ENCODE measurements at regions not wholly inside any gene's neighbourhood (a gene's known extent, or its start where the extent isn't known, plus 50 kb on each side); places are given as distances from the start of the nearest gene placed in this dataset.
"Not testable (repeated sequence)": the region's sequence is repeated elsewhere in the genome, so short reads cannot be mapped to it uniquely, and the experiment has no call there.

- DNase-seq (ENCODE audit: low read depth): no peak
Observed at GRCh38 chr11:122604621-122605020, 50.9 kb upstream of the UBASH3B start.

GRCh38 chr11:122601141-122602125 lies 54.1 kb upstream of the UBASH3B start:
- DNase-seq (ENCODE audit: low read depth): peak; percentile 35

GRCh38 chr11:122600290-122600689 lies 55.2 kb upstream of the UBASH3B start:
- no peak for DNase-seq (ENCODE audit: low read depth)

GRCh38 chr11:122599434-122599833 lies 56.1 kb upstream of the UBASH3B start:
- no peak for DNase-seq (ENCODE audit: low read depth)

GRCh38 chr11:122598971-122599370 lies 56.6 kb upstream of the UBASH3B start:
- DNase-seq (ENCODE audit: low read depth): no peak

- DNase-seq (ENCODE audit: low read depth): no peak
Observed at GRCh38 chr11:122597511-122597910, 58.0 kb upstream of the UBASH3B start.

- no peak for DNase-seq (ENCODE audit: low read depth)
Observed at GRCh38 chr11:122594986-122595645, 60.4 kb upstream of the UBASH3B start.

GRCh38 chr11:122593473-122594420 lies 61.8 kb upstream of the UBASH3B start:
- DNase-seq (ENCODE audit: low read depth): no peak

GRCh38 chr11:122592641-122593040 lies 62.9 kb upstream of the UBASH3B start:
- no peak for DNase-seq (ENCODE audit: low read depth)

GRCh38 chr11:122584670-122585069 lies 70.9 kb upstream of the UBASH3B start:
- no peak for DNase-seq (ENCODE audit: low read depth)

- not testable (repeated sequence) for DNase-seq (ENCODE audit: low read depth)
Observed at GRCh38 chr11:122580071-122580470, 75.5 kb upstream of the UBASH3B start.

- DNase-seq (ENCODE audit: low read depth): no peak
Observed at GRCh38 chr11:122578171-122578825, 77.2 kb upstream of the UBASH3B start.

GRCh38 chr11:122572592-122572991 lies 82.9 kb upstream of the UBASH3B start:
- no peak for DNase-seq (ENCODE audit: low read depth)

- no peak for DNase-seq (ENCODE audit: low read depth)
Observed at GRCh38 chr11:122563761-122564160, 91.8 kb upstream of the UBASH3B start.

GRCh38 chr11:122559734-122560382 lies 95.7 kb upstream of the UBASH3B start:
- peak; percentile 11 for DNase-seq (ENCODE audit: low read depth)

GRCh38 chr11:122559218-122559617 lies 96.3 kb upstream of the UBASH3B start:
- DNase-seq (ENCODE audit: low read depth): not testable (repeated sequence)

- DNase-seq (ENCODE audit: low read depth): not testable (repeated sequence)
Observed at GRCh38 chr11:122557163-122557562, 98.4 kb upstream of the UBASH3B start.

GRCh38 chr11:122556605-122557004 lies 98.9 kb upstream of the UBASH3B start:
- DNase-seq (ENCODE audit: low read depth): no peak

GRCh38 chr11:122538060-122538459 lies 117.5 kb upstream of the UBASH3B start:
- no peak for DNase-seq (ENCODE audit: low read depth)

GRCh38 chr11:122524898-122525297 lies 130.6 kb upstream of the UBASH3B start:
- no peak for DNase-seq (ENCODE audit: low read depth)
